ENCODE measurements at regions not wholly inside any gene's neighbourhood (a gene's known extent, or its start where the extent isn't known, plus 50 kb on each side); places are given as distances from the start of the nearest gene placed in this dataset.

GRCh38 chr10:10927608-10928007 is 90.1 kb upstream of the CELF2 start:
- H3K4me3 ChIP-seq (ENCODE audit: low read depth, low read length), result no peak overlapping the region
- H3K4me1 ChIP-seq (ENCODE audit: control insufficient read depth, insufficient read depth, low read length, unreplicated experiment), result no peaks in the 10 kb centered on the region
- no peaks in the 10 kb centered on the region for H3K36me3 ChIP-seq (ENCODE audit: insufficient read depth, low read length)
- no peak overlapping the region for H3K27ac ChIP-seq (ENCODE audit: low read depth, low read length)
- H2AFZ ChIP-seq (ENCODE audit: low read length, unreplicated experiment), result no peak overlapping the region
- H3K27me3 ChIP-seq (ENCODE audit: insufficient read depth, low read length), result no peaks in the 10 kb centered on the region
- no peaks in the 10 kb centered on the region for H3K79me2 ChIP-seq (ENCODE audit: control insufficient read depth, insufficient read depth, low read length, unreplicated experiment)

GRCh38 chr10:10930979-10931743 is 86.5 kb upstream of the CELF2 start:
- Histone ChIP-seq H2AFZ (ENCODE audit: low read length, unreplicated experiment) (no peak overlapping the region), H3K27ac (ENCODE audit: low read depth, low read length) (no peak overlapping the region), H3K4me1 (ENCODE audit: control insufficient read depth, insufficient read depth, low read length, unreplicated experiment) (no peaks in the 10 kb centered on the region), H3K79me2 (ENCODE audit: control insufficient read depth, insufficient read depth, low read length, unreplicated experiment) (no peaks in the 10 kb centered on the region), H3K4me3 (ENCODE audit: low read depth, low read length) (no peak overlapping the region), H3K27me3 (ENCODE audit: insufficient read depth, low read length) (no peaks in the 10 kb centered on the region), H3K36me3 (ENCODE audit: insufficient read depth, low read length) (no peaks in the 10 kb centered on the region)

- Histone ChIP-seq H3K4me3 (ENCODE audit: low read depth, low read length) (no peak overlapping the region), H3K27me3 (ENCODE audit: insufficient read depth, low read length) (no peaks in the 10 kb centered on the region), H3K27ac (ENCODE audit: low read depth, low read length) (no peak overlapping the region), H3K4me1 (ENCODE audit: control insufficient read depth, insufficient read depth, low read length, unreplicated experiment) (no peaks in the 10 kb centered on the region), H3K79me2 (ENCODE audit: control insufficient read depth, insufficient read depth, low read length, unreplicated experiment) (no peaks in the 10 kb centered on the region), H3K36me3 (ENCODE audit: insufficient read depth, low read length) (no peaks in the 10 kb centered on the region), H2AFZ (ENCODE audit: low read length, unreplicated experiment) (no peak overlapping the region)
Measured at GRCh38 chr10:10935032-10935431, 82.6 kb upstream of the CELF2 start.

- Histone ChIP-seq H3K4me1 (ENCODE audit: control insufficient read depth, insufficient read depth, low read length, unreplicated experiment) (no peaks in the 10 kb centered on the region), H3K36me3 (ENCODE audit: insufficient read depth, low read length) (no peaks in the 10 kb centered on the region), H3K27ac (ENCODE audit: low read depth, low read length) (no peak overlapping the region), H3K4me3 (ENCODE audit: low read depth, low read length) (no peak overlapping the region), H3K79me2 (ENCODE audit: control insufficient read depth, insufficient read depth, low read length, unreplicated experiment) (no peaks in the 10 kb centered on the region), H3K27me3 (ENCODE audit: insufficient read depth, low read length) (no peaks in the 10 kb centered on the region), H2AFZ (ENCODE audit: low read length, unreplicated experiment) (no peak overlapping the region)
Measured at GRCh38 chr10:10938676-10939075, 79.0 kb upstream of the CELF2 start.

- no peak overlapping the region for H3K27ac ChIP-seq (ENCODE audit: low read depth, low read length)
- H3K79me2 ChIP-seq (ENCODE audit: control insufficient read depth, insufficient read depth, low read length, unreplicated experiment), result no peaks in the 10 kb centered on the region
- H3K36me3 ChIP-seq (ENCODE audit: insufficient read depth, low read length), result no peaks in the 10 kb centered on the region
- no peaks in the 10 kb centered on the region for H3K4me1 ChIP-seq (ENCODE audit: control insufficient read depth, insufficient read depth, low read length, unreplicated experiment)
- H2AFZ ChIP-seq (ENCODE audit: low read length, unreplicated experiment), result no peak overlapping the region
- H3K4me3 ChIP-seq (ENCODE audit: low read depth, low read length), result no peak overlapping the region
- H3K27me3 ChIP-seq (ENCODE audit: insufficient read depth, low read length), result no peaks in the 10 kb centered on the region; the same call in 1 of the 2 replicates
Measured at GRCh38 chr10:10941127-10941730, 76.4 kb upstream of the CELF2 start.

- Histone ChIP-seq H3K27me3 (ENCODE audit: insufficient read depth, low read length) (no peaks in the 10 kb centered on the region; the same call in 1 of the 2 replicates), H3K36me3 (ENCODE audit: insufficient read depth, low read length) (no peaks in the 10 kb centered on the region), H3K4me3 (ENCODE audit: low read depth, low read length) (no peak overlapping the region), H2AFZ (ENCODE audit: low read length, unreplicated experiment) (no peak overlapping the region), H3K27ac (ENCODE audit: low read depth, low read length) (no peak overlapping the region), H3K79me2 (ENCODE audit: control insufficient read depth, insufficient read depth, low read length, unreplicated experiment) (no peaks in the 10 kb centered on the region), H3K4me1 (ENCODE audit: control insufficient read depth, insufficient read depth, low read length, unreplicated experiment) (no peaks in the 10 kb centered on the region)
Measured at GRCh38 chr10:10942441-10942840, 75.2 kb upstream of the CELF2 start.

GRCh38 chr10:10946081-10946480 is 71.6 kb upstream of the CELF2 start:
- H3K27ac ChIP-seq (ENCODE audit: low read depth, low read length), result no peak overlapping the region
- no peak overlapping the region for H3K4me3 ChIP-seq (ENCODE audit: low read depth, low read length)
- H3K36me3 ChIP-seq (ENCODE audit: insufficient read depth, low read length), result no peaks in the 10 kb centered on the region
- no peaks in the 10 kb centered on the region for H3K79me2 ChIP-seq (ENCODE audit: control insufficient read depth, insufficient read depth, low read length, unreplicated experiment)
- H2AFZ ChIP-seq (ENCODE audit: low read length, unreplicated experiment), result no peak overlapping the region
- H3K4me1 ChIP-seq (ENCODE audit: control insufficient read depth, insufficient read depth, low read length, unreplicated experiment), result no peaks in the 10 kb centered on the region
- no peaks in the 10 kb centered on the region; the same call in 1 of the 2 replicates for H3K27me3 ChIP-seq (ENCODE audit: insufficient read depth, low read length)

- H3K4me3 ChIP-seq (ENCODE audit: low read depth, low read length), result no peak overlapping the region
- no peak overlapping the region for H3K27ac ChIP-seq (ENCODE audit: low read depth, low read length)
- H3K79me2 ChIP-seq (ENCODE audit: control insufficient read depth, insufficient read depth, low read length, unreplicated experiment), result no peaks in the 10 kb centered on the region
- no peaks in the 10 kb centered on the region; the same call in 1 of the 2 replicates for H3K27me3 ChIP-seq (ENCODE audit: insufficient read depth, low read length)
- no peaks in the 10 kb centered on the region for H3K4me1 ChIP-seq (ENCODE audit: control insufficient read depth, insufficient read depth, low read length, unreplicated experiment)
- no peaks in the 10 kb centered on the region for H3K36me3 ChIP-seq (ENCODE audit: insufficient read depth, low read length)
- H2AFZ ChIP-seq (ENCODE audit: low read length, unreplicated experiment), result no peak overlapping the region
Measured at GRCh38 chr10:10946801-10947200, 70.9 kb upstream of the CELF2 start.

GRCh38 chr10:10951675-10952074 is 66.0 kb upstream of the CELF2 start:
- no peak overlapping the region for H3K4me3 ChIP-seq (ENCODE audit: low read depth, low read length)
- H3K36me3 ChIP-seq (ENCODE audit: insufficient read depth, low read length), result no peaks in the 10 kb centered on the region
- H3K27ac ChIP-seq (ENCODE audit: low read depth, low read length), result no peak overlapping the region
- no peaks in the 10 kb centered on the region; the same call in 1 of the 2 replicates for H3K27me3 ChIP-seq (ENCODE audit: insufficient read depth, low read length)
- H3K4me1 ChIP-seq (ENCODE audit: control insufficient read depth, insufficient read depth, low read length, unreplicated experiment), result no peaks in the 10 kb centered on the region
- H3K79me2 ChIP-seq (ENCODE audit: control insufficient read depth, insufficient read depth, low read length, unreplicated experiment), result no peaks in the 10 kb centered on the region
- no peak overlapping the region for H2AFZ ChIP-seq (ENCODE audit: low read length, unreplicated experiment)

GRCh38 chr10:10952800-10953199 is 64.9 kb upstream of the CELF2 start:
- Histone ChIP-seq H3K4me3 (ENCODE audit: low read depth, low read length) (no peak overlapping the region), H3K79me2 (ENCODE audit: control insufficient read depth, insufficient read depth, low read length, unreplicated experiment) (no peaks in the 10 kb centered on the region), H3K27ac (ENCODE audit: low read depth, low read length) (no peak overlapping the region), H2AFZ (ENCODE audit: low read length, unreplicated experiment) (no peak overlapping the region), H3K36me3 (ENCODE audit: insufficient read depth, low read length) (no peaks in the 10 kb centered on the region), H3K27me3 (ENCODE audit: insufficient read depth, low read length) (no peaks in the 10 kb centered on the region; the same call in 1 of the 2 replicates), H3K4me1 (ENCODE audit: control insufficient read depth, insufficient read depth, low read length, unreplicated experiment) (no peaks in the 10 kb centered on the region)
